ENCODE measurements at regions not wholly inside any gene's neighbourhood (a gene's known extent, or its start where the extent isn't known, plus 50 kb on each side); places are given as distances from the start of the nearest gene placed in this dataset.

DNA sequence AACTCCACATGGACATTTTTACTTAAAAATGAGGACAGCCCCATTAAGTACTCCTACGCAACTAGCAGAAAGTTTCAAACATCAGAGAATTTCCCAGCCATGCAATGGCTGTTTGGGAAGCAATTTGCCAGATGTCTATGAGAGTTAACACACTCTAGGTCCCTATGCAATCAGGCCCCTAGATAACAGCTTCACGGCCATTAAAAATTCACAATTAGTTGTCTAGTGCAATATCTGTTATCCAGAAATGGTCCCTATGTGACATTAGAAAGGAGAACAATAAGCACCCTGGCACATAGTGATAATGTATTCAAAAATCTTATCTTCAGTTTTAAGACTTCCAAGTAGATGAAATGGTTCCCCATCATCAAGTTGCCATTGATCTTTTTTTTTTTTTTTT, 174.3 kb upstream of the NRSN1 start:
- intact Hi-C loops (cut with DNase I), result no loop called here
- no peak overlapping the region for H3K4me3 ChIP-seq (ENCODE audit: low read length)
- H3K27me3 ChIP-seq (ENCODE audit: control insufficient read depth, insufficient read depth), result no peaks in the 10 kb centered on the region
- ATAC-seq (no peak), DNase-seq (no peak)
- no peaks in the 10 kb centered on the region for H3K9me3 ChIP-seq (ENCODE audit: control insufficient read depth, low read length)
- no peak overlapping the region for H3K27ac ChIP-seq (ENCODE audit: low read length)
- WGBS, result 68% methylated on average over 2 of the region's 2 CpGs
- no peaks in the 10 kb centered on the region for H3K4me1 ChIP-seq (ENCODE audit: control insufficient read depth, insufficient read depth, low read length)

DNA sequence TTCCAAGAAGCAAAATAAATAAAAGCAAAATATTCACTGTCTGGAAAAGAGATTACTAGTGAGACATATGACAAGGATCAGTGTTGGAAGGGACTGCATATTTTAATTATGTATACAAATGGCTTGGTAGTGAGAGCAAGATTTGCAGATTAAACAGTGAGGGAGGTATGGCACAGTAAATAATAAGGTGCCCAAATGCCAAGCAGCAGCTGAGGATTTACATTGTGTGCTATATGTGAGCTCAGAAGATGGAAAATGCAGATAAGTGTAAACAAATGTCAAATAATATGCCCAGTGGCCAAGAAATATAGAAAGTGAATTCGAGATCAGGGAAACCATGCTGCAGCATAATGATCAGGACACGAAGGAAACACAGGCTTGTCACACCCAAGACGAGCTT, 173.8 kb upstream of the NRSN1 start:
- Histone ChIP-seq H3K4me3 (ENCODE audit: low read length) (no peak overlapping the region), H3K9me3 (ENCODE audit: control insufficient read depth, low read length) (no peaks in the 10 kb centered on the region), H3K27me3 (ENCODE audit: control insufficient read depth, insufficient read depth) (no peaks in the 10 kb centered on the region), H3K27ac (ENCODE audit: low read length) (no peak overlapping the region), H3K4me1 (ENCODE audit: control insufficient read depth, insufficient read depth, low read length) (no peaks in the 10 kb centered on the region)
- no peak for DNase-seq
- ATAC-seq, result no peak
- intact Hi-C loops (cut with DNase I), result no loop called here
- 75% methylated on average over 3 of the region's 3 CpGs for WGBS

DNA sequence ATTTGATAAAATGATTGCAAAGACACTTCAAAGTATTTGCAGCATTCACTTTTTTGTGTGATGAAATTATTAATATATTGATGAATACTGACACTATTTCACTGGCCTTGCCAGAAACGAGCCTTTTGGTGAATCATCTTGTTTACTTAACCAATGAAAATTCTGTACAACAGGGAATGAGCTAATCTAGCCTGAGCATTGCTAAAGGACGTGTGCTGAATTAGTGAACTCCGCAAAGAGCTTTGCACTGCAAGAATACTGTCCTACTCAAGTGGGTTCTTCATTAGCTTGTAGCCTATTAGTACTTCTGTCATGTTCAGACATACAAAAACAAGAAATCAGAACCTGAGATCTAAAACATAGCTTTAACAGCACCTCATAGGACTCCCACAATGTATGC, 172.0 kb upstream of the NRSN1 start:
- H3K4me1 ChIP-seq (ENCODE audit: control insufficient read depth, insufficient read depth, low read length), result no peaks in the 10 kb centered on the region
- H3K4me3 ChIP-seq (ENCODE audit: low read length), result no peak overlapping the region
- H3K9me3 ChIP-seq (ENCODE audit: control insufficient read depth, low read length), result no peaks in the 10 kb centered on the region
- H3K27ac ChIP-seq (ENCODE audit: low read length), result no peak overlapping the region
- no peaks in the 10 kb centered on the region for H3K27me3 ChIP-seq (ENCODE audit: control insufficient read depth, insufficient read depth)
- intact Hi-C loops (cut with DNase I), result no loop called here
- WGBS, result 75% methylated on average over 3 of the region's 3 CpGs
- ATAC-seq (no peak), DNase-seq (no peak)

DNA sequence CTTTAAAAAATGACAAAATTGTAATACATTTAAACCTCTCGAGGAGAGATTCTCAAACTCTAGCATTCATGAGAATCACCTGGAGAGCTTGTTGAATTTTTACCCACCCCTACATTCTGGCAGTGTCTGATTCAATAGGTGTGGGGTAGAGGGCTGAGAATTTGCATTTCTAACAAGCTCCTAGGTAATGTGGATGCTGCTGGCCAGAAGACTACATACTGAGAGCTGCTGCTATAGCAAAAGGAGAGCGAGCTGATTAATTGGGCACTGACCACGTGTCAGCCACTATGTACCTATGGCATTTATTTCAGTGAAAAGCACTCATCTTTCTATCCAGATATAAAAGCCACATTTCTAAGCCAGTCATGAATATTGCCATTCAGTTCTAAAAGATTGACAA, 169.0 kb upstream of the NRSN1 start:
- 69% methylated on average over 3 of the region's 3 CpGs for WGBS

DNA sequence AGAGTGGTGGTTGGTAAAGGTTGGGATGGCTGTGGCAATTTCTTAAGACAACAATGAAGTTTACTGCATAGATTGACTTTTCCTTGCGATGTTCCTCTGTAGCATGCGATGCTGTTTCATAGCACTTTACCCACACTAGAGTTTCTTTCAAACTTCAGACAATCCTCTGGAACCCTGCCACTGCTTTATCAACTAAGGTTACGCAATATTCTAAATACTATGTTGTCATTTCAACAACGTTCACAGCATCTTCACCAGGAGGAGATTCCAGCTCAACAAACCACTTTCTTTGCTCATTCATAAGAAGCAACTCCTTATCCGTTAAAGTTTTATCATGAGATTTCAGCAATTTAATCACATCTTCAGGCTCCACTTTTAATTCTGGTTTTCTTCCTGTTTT, 161.2 kb upstream of the NRSN1 start:
- WGBS, result 52% methylated on average over 5 of the region's 5 CpGs

More for the DNA sequence above, 169.0 kb upstream of the NRSN1 start:
- intact Hi-C loops (cut with DNase I), result no loop called here
- ATAC-seq, result no peak
- H3K9me3 ChIP-seq (ENCODE audit: control insufficient read depth, low read length), result no peaks in the 10 kb centered on the region
- DNase-seq, result no peak
- H3K27me3 ChIP-seq (ENCODE audit: control insufficient read depth, insufficient read depth), result no peaks in the 10 kb centered on the region
- no peak overlapping the region for H3K4me3 ChIP-seq (ENCODE audit: low read length)
- H3K27ac ChIP-seq (ENCODE audit: low read length), result no peak overlapping the region
- no peaks in the 10 kb centered on the region for H3K4me1 ChIP-seq (ENCODE audit: control insufficient read depth, insufficient read depth, low read length)

DNA sequence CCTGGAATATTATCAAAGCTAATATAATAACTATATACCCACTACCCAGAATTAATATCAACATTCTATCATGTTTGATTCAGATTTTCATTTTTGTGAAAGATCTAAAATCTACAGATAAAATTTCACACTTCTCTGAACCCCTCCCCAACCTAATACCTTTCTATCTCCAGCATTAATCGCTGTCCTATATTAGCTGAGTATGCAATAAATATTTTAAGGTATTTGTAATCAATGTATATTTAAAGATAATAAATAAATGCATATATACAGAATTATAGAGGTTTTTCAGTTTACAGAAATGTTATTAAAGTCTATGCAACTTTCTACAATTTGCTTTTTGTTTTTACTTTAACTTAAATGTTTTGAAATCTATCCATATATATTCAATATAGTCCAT, 156.7 kb upstream of the NRSN1 start:
- H3K4me3 ChIP-seq (ENCODE audit: low read length), result no peak overlapping the region
- DNase-seq, result no peak
- ATAC-seq, result no peak
- no peaks in the 10 kb centered on the region for H3K9me3 ChIP-seq (ENCODE audit: control insufficient read depth, low read length)
- WGBS, result 96% methylated on average over 1 of the region's 1 CpG
- no peaks in the 10 kb centered on the region for H3K27me3 ChIP-seq (ENCODE audit: control insufficient read depth, insufficient read depth)
- no peaks in the 10 kb centered on the region for H3K4me1 ChIP-seq (ENCODE audit: control insufficient read depth, insufficient read depth, low read length)
- no peak overlapping the region for H3K27ac ChIP-seq (ENCODE audit: low read length)
- intact Hi-C loops (cut with DNase I), result no loop called here

More for the DNA sequence above, 161.2 kb upstream of the NRSN1 start:
- Histone ChIP-seq H3K4me3 (ENCODE audit: low read length) (no peak overlapping the region), H3K9me3 (ENCODE audit: control insufficient read depth, low read length) (no peaks in the 10 kb centered on the region), H3K27me3 (ENCODE audit: control insufficient read depth, insufficient read depth) (no peaks in the 10 kb centered on the region), H3K4me1 (ENCODE audit: control insufficient read depth, insufficient read depth, low read length) (no peaks in the 10 kb centered on the region), H3K27ac (ENCODE audit: low read length) (no peak overlapping the region)
- ATAC-seq (no peak), DNase-seq (no peak)
- intact Hi-C loops (cut with DNase I), result no loop called here

DNA sequence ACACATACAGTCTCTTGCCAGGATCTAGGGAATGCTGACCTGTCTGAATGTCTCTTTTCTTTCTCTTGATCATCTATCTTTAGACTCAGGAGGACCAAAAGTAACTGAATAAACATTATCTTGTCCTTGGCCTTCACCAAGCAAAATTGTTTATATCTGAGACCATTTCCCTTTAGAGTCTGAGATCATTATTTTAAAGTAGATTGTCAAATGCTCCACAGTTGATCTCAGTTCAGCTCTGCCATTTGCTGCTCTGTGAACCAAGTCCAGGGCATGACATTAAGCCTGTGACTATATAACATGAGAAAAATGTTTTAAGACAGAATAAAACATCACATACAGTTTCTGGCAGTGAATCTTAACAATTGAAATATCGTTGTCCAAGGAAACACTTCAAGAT, 148.3 kb upstream of the NRSN1 start:
- WGBS, result 50% methylated on average over 1 of the region's 1 CpG
- ATAC-seq (no peak), DNase-seq (no peak)
- Histone ChIP-seq H3K4me1 (ENCODE audit: control insufficient read depth, insufficient read depth, low read length) (no peaks in the 10 kb centered on the region), H3K27me3 (ENCODE audit: control insufficient read depth, insufficient read depth) (no peaks in the 10 kb centered on the region), H3K4me3 (ENCODE audit: low read length) (no peak overlapping the region), H3K9me3 (ENCODE audit: control insufficient read depth, low read length) (no peaks in the 10 kb centered on the region), H3K27ac (ENCODE audit: low read length) (no peak overlapping the region)
- intact Hi-C loops (cut with DNase I), result no loop called here

DNA sequence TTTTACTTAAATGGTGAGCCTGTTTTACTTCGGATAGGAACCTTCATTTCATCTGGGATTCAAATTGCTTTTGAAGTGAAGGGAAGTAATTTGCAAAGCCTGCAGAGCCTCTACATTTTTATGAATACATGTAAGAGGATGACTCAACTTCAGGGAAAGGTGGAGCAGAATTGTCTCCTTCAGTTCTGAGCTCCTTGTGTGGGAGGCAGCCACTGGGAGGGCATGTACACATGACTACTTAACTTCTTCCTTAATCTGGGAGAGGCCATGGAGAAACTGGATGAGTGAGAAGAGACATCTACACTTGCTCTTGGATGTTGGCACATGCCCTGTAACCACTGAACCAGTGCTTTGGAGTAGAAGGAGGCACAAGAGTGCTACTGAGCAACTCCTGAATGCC, 145.1 kb upstream of the NRSN1 start:
- no peak overlapping the region for H3K27ac ChIP-seq (ENCODE audit: low read length)
- intact Hi-C loops (cut with DNase I), result no loop called here
- no peaks in the 10 kb centered on the region for H3K4me1 ChIP-seq (ENCODE audit: control insufficient read depth, insufficient read depth, low read length)
- no peaks in the 10 kb centered on the region for H3K27me3 ChIP-seq (ENCODE audit: control insufficient read depth, insufficient read depth)
- no peaks in the 10 kb centered on the region for H3K9me3 ChIP-seq (ENCODE audit: control insufficient read depth, low read length)
- DNase-seq (no peak), ATAC-seq (no peak)
- no peak overlapping the region for H3K4me3 ChIP-seq (ENCODE audit: low read length)
- WGBS, result 74% methylated on average over 1 of the region's 1 CpG

DNA sequence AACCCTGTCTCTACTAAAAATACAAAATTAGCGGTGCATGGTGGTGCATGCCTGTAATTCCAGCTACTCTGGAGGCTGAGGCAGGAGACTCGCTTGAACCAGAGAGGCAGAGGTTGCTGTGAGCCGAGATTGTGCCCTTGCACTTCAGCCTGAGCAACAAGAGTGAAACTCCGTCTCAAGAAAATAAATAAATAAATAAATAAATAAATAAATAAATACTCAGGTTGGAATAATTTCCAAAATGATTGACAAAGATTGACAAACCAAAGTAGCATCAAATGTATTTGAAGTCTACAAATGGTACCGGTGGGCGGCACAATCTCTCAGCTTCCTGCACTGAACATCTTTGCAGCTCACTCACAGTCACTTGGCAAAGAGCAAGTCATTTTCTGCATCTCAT, 144.1 kb upstream of the NRSN1 start:
- Histone ChIP-seq H3K9me3 (ENCODE audit: control insufficient read depth, low read length) (no peaks in the 10 kb centered on the region), H3K4me1 (ENCODE audit: control insufficient read depth, insufficient read depth, low read length) (no peaks in the 10 kb centered on the region), H3K27ac (ENCODE audit: low read length) (no peak overlapping the region), H3K27me3 (ENCODE audit: control insufficient read depth, insufficient read depth) (no peaks in the 10 kb centered on the region), H3K4me3 (ENCODE audit: low read length) (no peak overlapping the region)
- intact Hi-C loops (cut with DNase I), result no loop called here
- DNase-seq (no peak), ATAC-seq (no peak)
- 70% methylated on average over 6 of the region's 6 CpGs for WGBS

DNA sequence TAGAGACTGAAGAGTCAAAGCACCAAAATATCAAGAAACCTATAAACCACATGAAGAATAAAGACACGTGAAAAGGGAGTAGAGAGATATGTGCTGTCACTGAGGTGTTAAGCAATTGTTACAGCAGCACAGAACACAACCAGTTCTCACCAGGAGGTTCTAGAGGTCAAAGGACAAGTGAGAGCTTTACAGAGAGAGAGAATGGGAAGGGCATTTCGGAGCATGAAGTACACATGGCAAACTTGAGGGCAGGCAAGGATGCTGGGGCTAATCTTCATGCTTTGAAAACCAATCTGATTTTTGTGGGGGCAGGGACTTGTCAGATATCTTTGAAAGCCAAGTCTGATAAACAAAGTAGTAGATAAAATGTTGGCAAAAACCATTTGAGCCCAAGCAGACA, 142.3 kb upstream of the NRSN1 start:
- H3K9me3 ChIP-seq (ENCODE audit: control insufficient read depth, low read length), result no peaks in the 10 kb centered on the region
- H3K4me1 ChIP-seq (ENCODE audit: control insufficient read depth, insufficient read depth, low read length), result no peaks in the 10 kb centered on the region
- H3K4me3 ChIP-seq (ENCODE audit: low read length), result no peak overlapping the region
- 38% methylated on average over 2 of the region's 2 CpGs for WGBS
- ATAC-seq, result no peak
- intact Hi-C loops (cut with DNase I), result no loop called here
- DNase-seq, result no peak
- H3K27ac ChIP-seq (ENCODE audit: low read length), result no peak overlapping the region
- no peaks in the 10 kb centered on the region for H3K27me3 ChIP-seq (ENCODE audit: control insufficient read depth, insufficient read depth)

DNA sequence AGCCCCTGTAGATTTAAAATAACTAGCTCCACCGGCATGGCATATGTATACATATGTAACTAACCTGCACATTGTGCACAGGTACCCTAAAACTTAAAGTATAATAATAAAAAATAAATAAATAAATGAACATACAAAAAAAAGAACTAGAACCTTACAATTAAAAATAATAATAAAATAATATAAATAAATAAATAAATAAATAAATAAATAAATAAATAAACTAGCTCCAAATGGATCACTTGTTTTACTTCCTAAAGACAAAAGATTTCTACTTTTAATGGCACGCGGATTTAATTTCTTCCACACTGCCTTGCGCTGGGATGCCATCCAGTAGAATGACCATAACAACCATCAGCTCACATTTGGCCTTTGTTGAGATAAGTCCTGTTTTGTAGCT, 141.0 kb upstream of the NRSN1 start:
- intact Hi-C loops (cut with DNase I), result no loop called here

DNA sequence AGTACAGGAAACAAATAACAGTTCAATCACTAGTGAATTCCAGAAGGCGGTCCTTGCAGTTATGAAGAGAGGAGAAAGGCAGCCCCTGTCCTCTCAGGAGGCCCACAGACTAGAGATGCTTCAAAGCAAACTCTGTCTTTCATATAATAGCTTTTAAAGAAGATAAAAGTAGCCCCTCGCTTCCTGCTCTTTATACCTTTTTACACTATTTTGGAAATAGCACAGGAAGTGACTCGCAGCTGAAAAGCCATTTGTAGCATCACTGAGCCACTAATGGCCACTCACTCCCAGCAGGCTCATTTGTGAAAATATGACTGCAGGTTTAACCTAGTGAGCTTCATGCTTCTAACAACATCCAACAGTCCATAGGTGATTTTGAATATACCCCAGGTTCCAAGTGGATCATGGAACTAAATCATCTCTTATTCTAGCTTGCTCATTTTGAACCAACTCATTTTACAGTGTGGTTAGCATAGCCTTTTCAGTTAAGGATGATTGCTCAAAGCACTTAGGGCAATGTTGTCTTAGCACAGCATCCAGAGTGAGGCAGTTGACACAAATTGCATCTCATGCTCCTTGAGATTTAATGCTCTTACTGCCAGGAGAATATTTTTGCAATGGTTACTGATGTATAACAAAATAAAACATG, 136.0 kb upstream of the NRSN1 start:
- WGBS, result 77% methylated on average over 3 of the region's 3 CpGs
- Histone ChIP-seq H3K4me3 (ENCODE audit: low read length) (no peak overlapping the region), H3K9me3 (ENCODE audit: control insufficient read depth, low read length) (no peaks in the 10 kb centered on the region), H3K27ac (ENCODE audit: low read length) (no peak overlapping the region), H3K4me1 (ENCODE audit: control insufficient read depth, insufficient read depth, low read length) (no peaks in the 10 kb centered on the region), H3K27me3 (ENCODE audit: control insufficient read depth, insufficient read depth) (no peaks in the 10 kb centered on the region)
- DNase-seq, result no peak
- intact Hi-C loops (cut with DNase I), result no loop called here
- ATAC-seq, result no peak

More for the DNA sequence above, 141.0 kb upstream of the NRSN1 start:
- WGBS, result 96% methylated on average over 4 of the region's 4 CpGs
- ATAC-seq (no peak), DNase-seq (no peak)
- H3K27me3 ChIP-seq (ENCODE audit: control insufficient read depth, insufficient read depth), result no peaks in the 10 kb centered on the region
- H3K27ac ChIP-seq (ENCODE audit: low read length), result no peak overlapping the region
- H3K4me1 ChIP-seq (ENCODE audit: control insufficient read depth, insufficient read depth, low read length), result no peaks in the 10 kb centered on the region
- no peak overlapping the region for H3K4me3 ChIP-seq (ENCODE audit: low read length)
- no peaks in the 10 kb centered on the region for H3K9me3 ChIP-seq (ENCODE audit: control insufficient read depth, low read length)

Data from right cardiac atrium (tissue), 5 donors.